NCI-H524 treated with DMSO at 0.1 percent for 48 hours (cell line): ENCODE measurements at regions not wholly inside any gene's neighbourhood (a gene's known extent, or its start where the extent isn't known, plus 50 kb on each side); places are given as distances from the start of the nearest gene placed in this dataset.
"Not testable (repeated sequence)": the region's sequence is repeated elsewhere in the genome, so short reads cannot be mapped to it uniquely, and the experiment has no call there.

Source experiments
- DNase-seq: peaks from one replicate; lab custom pipeline; 2025; lab: John Stamatoyannopoulos, UW

DNA sequence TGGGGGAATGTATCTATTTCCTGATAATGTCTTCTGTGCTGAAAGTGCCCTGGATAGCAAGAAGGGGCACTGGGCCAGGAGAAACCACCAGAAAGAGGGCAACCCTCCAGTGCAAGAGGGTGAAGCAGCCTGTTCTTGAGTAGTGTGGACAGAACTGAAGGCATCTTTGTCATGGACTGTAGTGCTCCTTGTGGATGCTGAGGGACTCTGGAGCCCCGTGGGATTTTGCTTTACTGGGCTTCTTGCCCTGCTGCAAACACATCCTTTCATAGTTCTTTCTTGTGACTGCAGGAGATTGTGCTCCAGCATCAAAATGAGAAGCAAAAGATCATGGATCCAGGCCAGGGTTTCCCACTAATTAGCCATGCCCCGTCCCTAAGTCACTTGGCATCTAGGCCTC is 300.6 kb downstream of the ZNF326 start:
- no peak for DNase-seq

DNA sequence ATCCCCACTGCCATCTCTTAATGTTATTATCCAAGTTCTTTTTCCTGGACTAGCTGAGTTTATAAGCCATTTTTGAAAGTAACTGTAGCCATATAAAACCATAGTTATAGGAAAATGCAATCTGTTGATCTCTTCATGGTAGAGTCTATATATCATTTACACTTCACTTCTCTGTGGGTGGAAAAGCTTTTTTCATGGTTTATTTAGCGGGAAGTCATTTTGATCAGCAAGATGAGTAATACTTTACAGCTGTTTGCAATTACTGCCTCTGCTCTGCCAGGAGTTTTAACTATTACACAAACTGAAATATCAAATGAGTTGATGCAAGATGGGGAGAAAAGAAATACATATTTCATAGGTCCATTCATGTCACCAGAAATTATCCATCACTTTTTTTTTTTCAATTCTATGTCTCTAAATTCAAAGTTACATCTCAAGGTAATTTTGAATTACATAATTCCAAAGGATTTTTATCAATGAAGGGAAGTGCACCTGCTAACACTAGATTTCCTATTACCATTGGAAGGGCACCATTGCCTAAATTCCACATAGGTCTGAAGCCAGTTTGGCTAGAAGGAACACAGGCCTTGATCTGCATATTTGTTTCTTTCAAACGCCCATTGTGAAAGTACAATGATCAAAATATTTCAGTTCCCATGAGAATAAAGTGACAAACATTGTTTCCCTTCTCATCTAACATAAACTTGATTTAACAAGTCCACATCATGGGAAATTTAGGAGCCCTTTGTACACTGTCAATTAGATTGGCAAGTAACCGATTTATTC is 296.7 kb downstream of the ZNF326 start:
- no peak for DNase-seq

DNA sequence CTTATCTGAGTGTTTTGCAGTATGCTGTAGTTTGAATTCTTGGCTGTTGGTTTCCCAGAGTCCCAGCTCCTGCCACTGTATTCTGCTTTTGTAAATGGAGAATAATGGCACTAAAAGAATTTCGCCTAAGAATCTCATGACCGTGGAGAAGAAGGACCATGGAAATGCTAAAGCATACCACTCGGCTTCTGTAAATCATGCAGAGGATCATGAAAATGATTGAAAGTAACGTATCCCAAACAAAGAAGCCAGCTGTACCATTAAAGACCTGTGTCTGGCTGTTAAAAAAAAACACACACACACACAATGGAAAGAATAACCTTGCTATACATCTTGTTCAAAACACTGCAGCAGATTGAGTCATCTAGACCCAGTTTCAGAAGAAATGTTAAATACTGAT is 287.9 kb downstream of the ZNF326 start:
- no peak for DNase-seq

DNA sequence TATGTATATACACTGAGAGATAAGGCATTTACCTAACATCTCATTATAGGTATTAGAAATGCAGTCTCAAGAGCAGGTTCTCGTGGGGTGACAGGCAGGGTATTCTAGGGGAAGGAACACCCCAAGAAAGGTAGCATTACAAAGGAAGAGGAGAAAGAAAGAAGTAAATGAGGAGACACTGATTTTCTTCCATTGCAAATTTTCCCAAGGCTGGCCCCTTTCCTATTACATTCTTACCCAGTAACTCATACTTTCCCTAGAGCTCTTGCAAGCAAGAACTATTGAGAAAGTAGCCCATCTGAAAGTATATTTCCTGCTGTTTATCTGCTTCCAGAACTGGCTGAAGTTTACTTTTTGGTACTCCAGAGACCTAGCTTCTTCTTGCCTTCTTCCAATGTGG is 287.0 kb downstream of the ZNF326 start:
- not testable (repeated sequence) for DNase-seq

DNA sequence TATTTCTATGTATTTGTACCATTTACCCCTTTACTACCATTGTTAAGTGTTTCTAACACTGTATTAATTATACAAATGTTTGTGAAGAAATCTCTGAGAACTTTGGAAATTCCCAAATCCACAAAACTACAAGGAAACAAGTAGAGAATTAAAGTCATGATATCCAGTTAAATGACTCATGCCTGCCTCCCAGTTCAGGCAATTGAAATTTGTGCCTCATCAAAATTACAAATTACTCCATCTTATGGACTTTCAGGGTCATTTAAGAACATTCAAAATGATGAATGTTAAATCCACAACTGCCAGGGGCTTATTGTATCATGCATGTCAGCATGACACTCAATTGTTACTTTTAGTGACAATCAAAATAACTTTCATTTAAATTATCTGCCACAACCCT is 282.4 kb downstream of the ZNF326 start:
- DNase-seq: no peak

DNA sequence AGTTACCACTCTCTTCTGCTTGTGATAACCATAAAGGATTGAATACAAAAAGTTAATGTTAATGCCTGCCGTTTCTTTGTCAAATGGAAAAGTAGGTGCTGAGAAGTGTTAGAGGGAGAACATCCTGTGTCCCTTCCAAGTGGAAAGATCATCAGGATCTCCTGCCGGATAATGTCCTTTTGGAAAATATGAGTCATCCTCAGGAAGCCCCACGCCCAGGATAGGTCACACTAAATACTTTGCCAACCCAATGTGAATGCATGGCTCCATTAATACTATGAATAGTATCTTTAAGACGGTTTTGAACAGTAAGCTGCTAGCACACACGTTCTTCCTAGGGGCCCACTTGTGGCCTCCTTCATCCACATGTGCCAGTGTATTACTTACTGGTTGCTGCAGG is 279.5 kb downstream of the ZNF326 start:
- DNase-seq: no peak

DNA sequence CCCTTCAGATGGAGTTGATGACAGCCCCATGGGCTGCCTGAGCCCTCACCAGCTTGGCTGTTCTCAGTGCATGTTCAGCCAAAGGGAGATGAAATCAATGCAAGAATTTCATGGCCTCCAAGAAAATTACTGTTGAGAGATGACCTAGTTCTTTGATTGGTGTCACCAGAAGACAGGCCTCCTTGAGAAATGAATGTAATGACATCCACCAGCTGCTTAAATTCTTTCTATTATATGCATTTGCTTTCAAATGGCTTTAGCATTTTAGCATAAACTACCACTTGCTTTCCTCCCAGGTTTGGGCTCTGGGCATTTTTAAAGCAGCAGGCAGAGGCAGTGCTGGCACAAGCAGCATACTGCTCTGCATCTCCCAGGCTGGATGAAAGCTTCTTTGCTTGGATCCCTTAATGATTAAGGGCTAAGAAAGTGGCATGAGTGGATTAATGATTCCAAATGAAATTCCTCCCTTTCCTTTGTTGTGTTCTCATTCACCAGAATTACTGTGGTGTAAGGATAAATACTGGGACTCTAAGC is 278.4 kb downstream of the ZNF326 start:
- DNase-seq: no peak

DNA sequence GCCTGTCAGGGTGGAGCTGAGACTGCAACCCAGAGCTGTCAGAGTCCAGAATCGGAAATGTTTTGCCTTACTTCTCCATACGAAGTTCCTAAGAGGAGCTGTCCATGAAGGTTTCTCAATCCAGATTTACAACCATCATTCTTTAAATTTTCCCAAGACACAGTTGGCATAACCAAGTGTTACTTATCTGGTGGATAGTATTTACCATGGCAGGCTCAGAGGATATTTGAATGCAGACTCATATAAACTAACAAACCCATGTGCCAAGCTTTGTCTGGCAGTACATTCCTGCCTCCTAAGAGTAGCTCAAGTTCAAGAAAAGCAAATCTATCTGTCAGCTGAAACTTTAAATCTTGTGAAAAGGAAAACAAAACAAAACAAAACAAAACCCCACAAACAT is 267.9 kb downstream of the ZNF326 start:
- DNase-seq: no peak

DNA sequence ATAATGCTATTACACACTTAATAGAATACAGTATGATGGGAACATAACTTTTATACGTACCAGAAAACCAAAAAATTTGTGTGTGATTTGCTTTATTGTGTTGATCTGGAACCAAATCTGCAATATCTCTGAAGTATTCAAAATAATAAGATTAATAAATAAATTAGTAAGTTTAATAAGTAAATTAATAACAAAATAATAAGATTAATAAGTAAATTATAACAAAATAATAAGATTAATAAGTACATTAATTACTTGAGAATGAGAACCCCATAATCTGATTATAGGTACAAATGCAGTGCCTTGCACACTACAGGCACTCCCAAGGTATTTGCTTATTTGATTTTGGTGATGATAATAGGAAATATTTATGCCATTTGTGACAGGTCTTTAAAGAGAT is 267.4 kb downstream of the ZNF326 start:
- no peak for DNase-seq

DNA sequence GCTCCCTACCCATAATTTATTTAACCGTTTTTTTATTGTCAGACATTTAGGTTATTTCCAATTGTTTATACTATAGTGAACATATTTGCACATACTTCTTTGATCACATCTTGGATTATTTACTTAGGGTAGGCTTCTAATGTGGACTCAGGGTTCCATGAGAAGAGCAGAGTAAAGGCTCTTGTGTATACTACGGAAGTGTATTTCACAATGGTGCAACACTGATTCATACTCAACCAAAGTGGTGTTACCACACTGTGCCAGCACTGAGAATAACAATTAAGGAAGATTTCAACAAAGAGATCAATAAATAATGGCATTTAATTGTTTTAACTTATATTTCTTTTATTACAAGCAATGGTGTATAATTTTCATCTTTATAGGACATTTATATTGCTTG is 251.2 kb downstream of the ZNF326 start:
- DNase-seq: no peak

DNA sequence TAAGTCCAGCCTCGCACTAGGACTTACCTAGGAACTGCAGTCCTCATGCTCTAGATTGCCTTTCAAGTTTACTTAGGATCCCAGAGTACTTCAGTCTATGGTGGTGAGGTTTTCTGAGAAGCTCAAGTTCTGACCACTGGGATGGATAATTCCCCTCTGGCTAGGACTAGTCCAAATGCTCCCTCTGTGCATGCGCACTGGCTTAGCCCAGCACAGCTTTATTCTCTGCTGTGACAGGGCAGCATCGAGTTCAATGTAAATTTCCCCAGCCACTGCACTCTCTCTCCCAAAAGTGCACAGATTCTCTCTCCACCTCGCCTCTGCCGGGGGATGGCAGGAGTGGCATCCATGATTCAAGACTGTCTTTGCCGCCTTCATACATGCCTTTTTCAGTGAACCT is 241.6 kb downstream of the ZNF326 start:
- no peak for DNase-seq

DNA sequence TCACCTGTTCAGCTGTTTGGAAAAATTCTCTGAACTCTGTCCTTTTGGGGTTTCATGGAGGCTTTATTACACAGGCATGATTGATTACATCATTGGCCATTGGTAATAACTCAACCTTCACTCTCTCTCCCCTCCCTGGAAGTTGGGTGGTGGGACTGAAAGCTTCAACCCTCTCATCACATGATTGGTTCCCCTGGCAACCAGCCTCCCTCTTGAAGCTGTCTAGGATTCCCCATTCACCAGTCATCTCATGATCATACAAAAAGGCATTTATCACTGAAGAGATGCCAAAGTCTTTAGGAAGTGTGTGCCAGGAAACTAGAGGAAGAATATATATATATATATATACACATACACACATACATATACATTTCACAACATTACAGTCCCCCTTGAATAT is 228.5 kb downstream of the ZNF326 start:
- no peak for DNase-seq

DNA sequence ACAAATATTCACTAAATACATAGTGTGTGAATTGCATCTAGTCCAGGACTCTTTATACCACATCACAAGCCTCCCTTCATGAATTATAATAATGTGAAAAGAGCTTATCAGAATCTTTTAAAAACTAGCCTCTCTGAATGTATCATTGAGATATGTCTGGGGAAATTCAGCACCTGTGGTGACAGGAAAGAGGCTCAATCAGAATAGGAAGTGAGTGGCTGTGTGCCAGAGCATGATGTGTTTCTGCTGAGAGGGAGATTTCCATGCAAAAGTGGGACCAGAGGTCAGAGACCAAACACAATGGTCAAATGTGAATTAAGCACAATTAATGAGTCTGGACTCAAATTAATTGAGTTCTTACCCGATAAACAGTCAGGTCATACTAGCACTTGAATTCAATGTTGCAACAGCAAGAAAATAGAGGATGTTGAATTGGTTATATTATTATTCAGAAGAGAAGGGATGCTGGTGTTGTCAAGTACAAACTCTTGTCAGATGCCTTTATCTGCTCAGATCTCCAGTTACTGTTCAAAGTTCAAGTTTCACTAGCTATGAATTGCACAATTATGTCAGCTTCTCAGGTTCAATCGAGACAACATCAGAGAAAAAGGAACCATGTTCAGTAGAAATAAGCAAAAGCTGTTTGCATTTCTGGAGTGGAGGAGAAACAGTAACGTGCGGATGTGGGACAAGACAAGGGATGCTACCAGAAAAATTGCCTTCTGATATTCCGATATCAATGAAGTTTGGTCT is 226.2 kb downstream of the ZNF326 start:
- DNase-seq: no peak

DNA sequence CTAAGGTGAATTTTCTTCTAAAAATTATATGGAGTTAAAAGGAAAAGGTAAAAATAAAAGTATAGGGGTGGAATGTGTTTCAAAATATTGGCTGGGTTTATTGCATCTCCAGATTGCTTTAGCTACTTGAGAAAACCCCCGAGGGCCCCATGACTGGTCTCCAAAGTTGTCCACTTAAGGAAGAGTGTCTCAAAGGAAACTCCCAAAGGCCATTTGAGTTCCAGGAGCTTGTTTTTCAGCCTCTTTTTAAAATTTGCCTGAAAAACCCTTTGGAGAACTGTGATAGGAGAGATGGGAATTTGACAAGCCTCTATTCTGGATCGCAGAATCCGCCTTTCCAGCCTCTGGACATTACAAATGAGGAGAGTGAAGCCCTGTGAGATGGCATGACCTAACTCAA is 225.6 kb downstream of the ZNF326 start:
- DNase-seq: no peak

DNA sequence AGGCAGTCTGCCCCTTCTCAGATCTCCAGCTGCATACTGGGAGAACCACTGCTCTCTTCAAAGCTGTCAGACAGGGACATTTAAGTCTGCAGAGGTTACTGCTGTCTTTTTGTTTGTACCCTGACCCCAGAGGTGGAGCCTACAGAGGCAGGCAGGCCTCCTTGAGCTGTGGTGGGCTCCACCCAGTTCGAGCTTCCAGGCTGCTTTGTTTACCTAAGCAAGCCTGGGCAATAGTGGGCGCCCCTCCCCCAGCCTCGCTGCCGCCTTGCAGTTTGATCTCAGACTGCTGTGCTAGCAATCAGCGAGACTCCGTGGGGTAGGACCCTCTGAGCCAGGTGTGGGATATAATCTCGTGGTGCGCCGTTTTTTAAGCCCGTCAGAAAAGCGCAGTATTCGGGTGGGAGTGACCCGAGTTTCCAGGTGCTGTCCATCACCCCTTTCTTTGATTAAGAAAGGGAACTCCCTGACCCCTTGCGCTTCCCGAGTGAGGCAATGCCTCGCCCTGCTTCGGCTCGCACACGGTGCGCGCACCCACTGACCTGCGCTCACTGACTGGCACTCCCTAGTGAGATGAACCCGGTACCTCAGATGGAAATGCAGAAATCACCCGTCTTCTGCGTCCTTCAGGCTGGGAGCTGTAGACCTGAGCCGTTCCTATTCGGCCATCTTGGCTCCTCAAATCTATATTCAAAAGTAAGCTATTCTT is 224.4 kb downstream of the ZNF326 start:
- not testable (repeated sequence) for DNase-seq

DNA sequence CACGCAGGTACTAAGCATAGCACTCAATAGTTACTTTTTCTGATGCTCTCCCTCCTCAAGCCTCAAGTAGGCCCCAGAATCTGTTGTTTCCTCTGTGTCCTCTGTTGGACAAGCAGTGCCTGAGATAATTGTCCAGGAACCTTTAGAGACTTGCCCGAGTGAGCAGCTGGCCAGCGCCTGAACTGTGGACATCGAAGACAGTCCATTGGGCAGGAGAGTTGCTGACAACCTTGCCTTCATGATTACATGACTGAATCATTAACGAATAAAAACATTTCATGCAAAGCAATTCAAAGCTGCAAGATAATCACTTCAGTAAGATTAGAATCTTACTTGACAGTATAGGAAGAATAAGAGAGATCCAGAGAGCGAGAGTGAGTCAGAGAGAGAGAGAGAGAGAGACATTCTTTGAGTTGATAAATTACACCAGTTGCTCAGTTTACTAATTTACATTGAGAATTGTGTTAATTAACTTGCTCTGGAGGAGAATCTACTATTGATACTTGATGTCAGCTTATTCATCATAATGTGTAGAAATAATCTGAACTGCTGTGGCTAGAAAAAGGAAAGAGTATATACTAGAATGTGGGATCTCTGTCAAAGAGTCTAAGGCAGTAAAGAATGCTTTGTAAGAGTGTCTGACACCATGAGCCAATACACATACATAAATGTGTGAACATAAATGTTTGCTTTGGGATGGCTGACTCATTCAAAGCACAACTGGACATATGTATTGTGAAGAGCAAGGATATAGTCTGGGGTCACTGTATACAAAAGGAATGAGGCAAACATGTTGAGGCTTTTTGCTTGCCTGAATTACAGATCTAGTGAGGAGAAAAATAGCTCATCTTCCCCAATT is 216.0 kb downstream of the ZNF326 start:
- DNase-seq: no peak

DNA sequence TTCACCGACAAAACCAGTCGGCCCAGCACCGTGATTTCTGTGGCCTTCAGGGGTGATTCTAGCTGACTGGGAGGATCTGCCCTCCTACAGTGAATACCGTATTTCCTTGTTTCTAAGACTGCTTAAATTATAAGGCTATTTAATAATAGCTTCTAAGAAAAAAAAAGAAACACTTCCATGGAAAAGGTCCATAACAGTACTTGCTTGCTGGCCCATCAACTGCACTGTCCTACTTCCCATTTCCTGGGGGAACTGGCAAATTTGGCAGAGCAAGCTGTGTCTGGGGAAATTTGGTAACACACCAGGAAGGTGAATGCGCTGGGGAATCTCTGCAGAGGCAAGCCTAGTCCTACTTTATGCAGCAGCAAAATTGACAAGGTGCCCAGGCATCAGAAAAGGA is 214.0 kb downstream of the ZNF326 start:
- no peak for DNase-seq

DNA sequence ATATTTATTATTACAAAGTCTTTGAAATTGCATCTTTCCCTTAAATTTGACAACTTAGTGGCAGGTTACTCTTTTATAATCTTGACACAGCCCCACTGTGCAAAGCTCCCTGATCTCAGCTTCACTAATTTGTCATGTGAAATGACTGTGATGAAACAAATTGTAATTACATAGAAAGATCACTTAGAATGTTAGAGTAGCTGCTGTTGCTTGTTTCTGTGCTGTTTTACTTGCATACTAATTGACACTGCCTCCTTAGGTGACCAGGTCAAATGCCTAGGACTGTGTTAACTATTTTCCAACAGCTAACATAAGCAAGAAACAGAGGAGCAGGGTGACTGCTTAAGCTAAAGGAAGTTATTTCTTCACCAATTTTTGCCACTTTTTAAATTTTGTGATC is 211.3 kb downstream of the ZNF326 start:
- DNase-seq: no peak

DNA sequence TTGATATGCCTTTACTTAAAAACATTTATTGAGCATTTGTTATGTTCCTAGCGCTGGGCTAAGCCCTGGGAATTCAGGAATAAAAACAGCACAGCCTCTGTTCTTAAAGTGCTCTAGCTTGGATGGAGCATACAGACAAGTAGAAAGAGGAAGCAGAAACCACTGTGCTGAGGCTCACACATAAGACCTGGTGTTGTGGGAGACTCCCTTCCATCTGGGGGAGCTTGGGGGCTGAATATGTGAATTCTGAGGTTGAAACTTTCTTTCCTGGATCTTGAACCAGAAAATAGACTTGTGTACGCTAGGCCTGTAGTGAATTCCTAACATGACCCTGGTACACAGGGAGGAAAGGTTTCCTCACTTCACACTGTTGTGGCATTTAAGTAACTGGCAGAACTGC is 209.9 kb downstream of the ZNF326 start:
- no peak for DNase-seq

DNA sequence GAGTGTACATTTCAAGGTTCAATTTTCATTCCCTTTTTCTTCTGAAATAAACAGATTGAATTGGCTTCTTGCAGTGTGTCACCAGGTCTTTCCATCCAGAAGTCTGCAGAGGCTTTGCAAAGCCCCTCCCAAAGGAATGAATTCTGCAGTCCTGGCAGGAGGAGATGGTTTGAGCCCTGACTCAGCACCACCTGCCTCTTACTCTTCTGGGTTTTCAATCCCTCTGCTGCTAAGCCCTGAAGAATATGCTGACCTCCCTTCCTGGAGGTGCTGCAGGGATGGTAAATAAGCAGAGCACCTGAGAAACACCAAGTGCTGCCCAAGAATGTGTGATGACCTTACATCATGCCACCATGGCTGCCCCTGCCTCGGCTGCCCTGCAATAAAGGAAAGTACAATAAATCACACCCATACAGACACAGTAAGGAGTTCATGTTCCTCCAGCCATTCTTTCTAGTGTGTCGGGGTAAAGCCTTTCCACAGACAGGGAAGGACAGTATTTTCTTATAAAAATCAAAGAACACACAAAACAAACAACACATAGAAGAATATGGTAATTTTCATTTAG is 209.2 kb downstream of the ZNF326 start:
- DNase-seq: no peak
